ENCODE measurements at regions not wholly inside any gene's neighbourhood (a gene's known extent, or its start where the extent isn't known, plus 50 kb on each side); places are given as distances from the start of the nearest gene placed in this dataset.

- no peak for DNase-seq (ENCODE audit: low spot score)
Measured at GRCh38 chr7:49247759-49248158, 323.4 kb downstream of the CDC14C start.

DNA sequence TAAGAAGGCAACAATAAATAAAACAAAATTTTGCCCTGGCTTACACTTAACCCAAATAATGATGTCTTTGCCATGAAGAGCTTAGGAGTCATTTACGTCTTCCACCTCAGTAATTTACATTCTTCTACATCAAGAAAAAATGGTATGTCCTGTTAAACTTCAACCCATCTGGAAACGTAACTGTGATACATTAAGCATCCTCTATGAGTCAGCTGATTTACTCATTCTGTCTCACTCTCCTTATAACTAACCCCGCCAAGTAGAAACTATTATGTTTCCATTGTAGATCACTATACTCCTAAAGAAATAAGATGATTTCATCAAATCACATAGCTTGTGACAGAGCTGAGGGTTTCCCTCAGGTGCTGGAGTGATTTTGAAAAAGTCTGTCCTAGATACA, 330.7 kb downstream of the CDC14C start:
- DNase-seq (ENCODE audit: low spot score): peak; percentile 68

DNA sequence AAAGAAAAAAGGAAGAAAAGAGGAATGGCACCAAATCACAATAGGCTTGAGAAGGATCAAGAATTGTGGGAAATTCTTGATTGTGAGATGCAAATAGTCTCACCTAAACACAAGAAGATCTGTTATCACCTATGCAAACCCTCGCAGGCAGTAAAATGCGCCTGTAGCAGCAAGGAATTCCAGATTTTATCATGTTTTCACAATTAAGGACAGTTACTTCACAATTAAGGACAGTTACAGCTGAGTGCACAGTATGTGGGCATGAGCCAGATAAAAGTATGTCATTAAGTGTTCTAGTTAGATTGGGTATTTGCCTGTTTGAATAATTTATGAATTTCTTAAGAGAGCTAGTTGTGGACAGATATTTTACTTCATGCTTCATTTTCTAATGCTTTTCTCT, 336.2 kb downstream of the CDC14C start:
- DNase-seq (ENCODE audit: low spot score): no peak

DNA sequence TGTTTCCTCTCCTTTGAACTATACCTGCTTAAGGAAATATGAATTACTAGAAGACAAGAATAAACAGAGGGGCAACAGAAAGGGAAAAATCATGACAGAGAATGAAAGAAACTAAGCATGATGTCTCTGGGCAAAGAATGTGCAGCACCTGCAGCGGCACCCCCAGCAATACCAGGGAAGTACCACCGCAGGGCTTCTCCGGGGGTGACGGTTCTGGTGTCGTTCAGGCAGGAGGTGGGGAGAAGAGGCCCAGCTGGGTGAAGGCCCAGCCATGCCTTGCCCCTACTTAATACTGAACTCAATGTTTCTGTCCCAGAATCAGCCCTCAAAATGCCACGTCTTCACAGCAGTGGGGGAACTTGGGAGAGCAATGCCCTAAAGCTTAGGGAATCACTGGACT, 337.6 kb downstream of the CDC14C start:
- no peak for DNase-seq (ENCODE audit: low spot score)

GRCh38 chr7:49264530-49264929, 340.2 kb downstream of the CDC14C start:
- no peak for DNase-seq (ENCODE audit: low spot score)

DNA sequence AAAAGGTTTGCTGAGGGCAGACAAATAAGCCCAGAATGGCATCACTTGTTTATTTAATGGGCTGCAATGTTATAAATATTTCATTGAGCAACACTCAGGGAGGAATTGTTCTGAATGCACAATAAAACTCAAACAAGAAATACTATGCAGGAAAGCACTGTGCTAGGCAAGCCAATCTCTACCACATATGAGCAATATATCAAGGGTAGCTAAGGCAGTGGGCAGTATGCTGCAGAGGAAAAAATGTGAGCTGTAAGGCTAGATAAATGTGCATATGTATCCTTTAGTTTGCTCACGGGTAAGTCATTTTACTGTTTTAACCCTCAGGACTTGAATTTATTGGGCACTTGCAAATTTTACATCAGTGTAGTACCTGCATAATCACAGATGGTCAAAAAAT, 349.6 kb downstream of the CDC14C start:
- DNase-seq (ENCODE audit: low spot score): no peak

- DNase-seq (ENCODE audit: low spot score): no peak
Measured at GRCh38 chr7:49279891-49280290, 355.5 kb downstream of the CDC14C start.

DNA sequence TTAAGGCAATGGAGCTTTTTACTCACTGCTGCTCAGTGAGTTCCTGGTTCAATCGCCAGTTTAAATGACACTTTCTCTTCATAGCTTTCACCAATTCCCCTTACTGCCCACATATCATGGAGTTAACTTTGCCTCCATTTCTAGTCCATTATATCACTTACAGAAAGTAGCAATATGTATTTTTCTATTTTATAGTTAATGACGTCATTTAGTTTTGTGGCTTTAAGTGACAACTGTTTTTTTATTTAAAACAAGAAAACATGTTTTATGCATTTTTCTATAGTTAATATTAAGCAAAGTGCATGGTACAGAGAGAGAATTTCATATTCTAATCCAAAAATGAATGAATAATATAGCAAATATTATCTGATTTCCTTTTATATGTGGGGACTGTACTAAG, 363.3 kb downstream of the CDC14C start:
- DNase-seq (ENCODE audit: low spot score): no peak

DNA sequence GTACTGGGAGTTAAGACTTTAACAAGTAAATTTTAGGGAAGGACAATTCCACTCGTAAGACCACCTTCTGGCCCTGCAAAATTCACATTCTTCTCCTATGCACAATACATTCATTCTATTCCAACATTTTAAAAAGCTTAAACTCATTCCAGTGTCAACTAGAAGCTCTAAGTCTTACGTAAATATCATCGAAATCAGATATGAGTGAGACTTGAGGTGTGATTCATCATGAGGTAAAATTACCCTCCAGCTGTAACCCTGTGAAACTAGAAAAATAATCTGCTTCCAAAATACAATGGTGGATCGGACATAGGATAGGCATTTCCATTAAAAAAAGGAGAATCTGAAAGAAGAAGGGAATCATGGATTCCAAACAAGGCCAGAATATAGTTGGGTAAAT, 370.3 kb downstream of the CDC14C start:
- DNase-seq (ENCODE audit: low spot score): peak; percentile 74

- peak; percentile 96 for DNase-seq (ENCODE audit: low spot score)
Measured at GRCh38 chr7:49295146-49295545, 370.8 kb downstream of the CDC14C start.

- DNase-seq (ENCODE audit: low spot score): no peak
Measured at GRCh38 chr7:49297958-49298357, 373.6 kb downstream of the CDC14C start.

GRCh38 chr7:49308787-49309186, 384.4 kb downstream of the CDC14C start:
- no peak for DNase-seq (ENCODE audit: low spot score)

GRCh38 chr7:49320083-49320482, 395.7 kb downstream of the CDC14C start:
- DNase-seq (ENCODE audit: low spot score): no peak

- DNase-seq (ENCODE audit: low spot score): no peak
Measured at GRCh38 chr7:49321843-49322242, 397.5 kb downstream of the CDC14C start.

DNA sequence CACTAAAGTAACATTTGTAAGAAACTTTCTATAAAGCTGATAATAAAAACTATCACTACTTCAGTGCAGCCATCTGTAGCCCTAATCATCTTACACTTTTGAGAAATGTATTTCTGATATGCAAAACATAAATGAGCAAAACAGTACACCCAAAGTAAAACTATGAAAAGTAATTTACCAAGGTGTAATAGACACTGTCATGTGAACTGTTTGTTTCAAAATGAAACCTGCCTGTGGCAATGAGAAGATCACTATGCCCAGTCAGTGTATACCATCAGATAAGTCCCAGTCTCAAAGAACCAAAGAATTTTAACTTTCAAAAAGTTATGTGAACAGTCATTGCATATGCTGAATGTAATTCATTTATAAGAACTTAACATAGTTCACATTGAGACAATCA, 398.1 kb downstream of the CDC14C start:
- no peak for DNase-seq (ENCODE audit: low spot score)

GRCh38 chr7:49324040-49324439, 399.7 kb downstream of the CDC14C start:
- no peak for DNase-seq (ENCODE audit: low spot score)

DNA sequence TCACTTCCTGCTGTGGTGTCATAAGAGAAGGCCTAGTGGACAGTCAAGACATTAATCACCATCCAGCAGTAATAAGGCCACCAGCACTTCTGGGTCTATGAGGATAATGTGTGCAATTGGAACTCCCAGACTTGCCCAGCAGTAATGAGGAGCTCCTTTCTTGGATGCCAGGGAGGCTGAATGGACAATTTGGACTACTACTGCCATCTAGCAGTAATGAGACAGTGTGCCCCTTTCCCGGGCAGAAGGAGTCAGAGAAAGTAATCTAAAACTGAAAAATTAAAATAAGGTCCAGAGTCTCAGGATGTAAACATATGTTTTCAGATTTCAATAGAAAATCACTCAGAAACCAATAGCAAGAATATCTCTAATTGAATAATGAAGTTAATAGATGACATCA, 400.4 kb downstream of the CDC14C start:
- DNase-seq (ENCODE audit: low spot score): peak; percentile 63

GRCh38 chr7:49325571-49325970, 401.2 kb downstream of the CDC14C start:
- no peak for DNase-seq (ENCODE audit: low spot score)

DNA sequence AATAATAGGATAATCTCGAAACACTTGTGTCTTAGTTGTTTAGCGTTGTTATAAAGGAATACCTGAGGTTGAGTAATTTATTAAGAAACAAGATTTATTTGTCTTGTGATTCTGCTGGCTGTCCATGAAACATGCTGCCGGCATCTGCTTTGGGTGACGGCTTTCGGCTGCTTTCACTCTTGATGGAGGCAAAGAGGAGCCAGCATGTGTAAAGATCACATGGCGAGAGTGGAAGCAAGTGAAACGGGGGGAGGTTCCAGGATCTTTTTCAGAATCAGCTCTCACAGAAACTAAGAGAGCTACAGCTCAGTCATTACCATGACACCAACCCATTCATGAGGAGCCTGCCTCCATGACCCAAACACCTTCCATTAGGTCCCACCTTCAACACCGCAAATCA, 402.8 kb downstream of the CDC14C start:
- DNase-seq (ENCODE audit: low spot score): no peak

- no peak for DNase-seq (ENCODE audit: low spot score)
Measured at GRCh38 chr7:49333180-49333881, 409.0 kb downstream of the CDC14C start.

- DNase-seq (ENCODE audit: low spot score): no peak
Measured at GRCh38 chr7:49341849-49342248, 417.5 kb downstream of the CDC14C start.

DNA sequence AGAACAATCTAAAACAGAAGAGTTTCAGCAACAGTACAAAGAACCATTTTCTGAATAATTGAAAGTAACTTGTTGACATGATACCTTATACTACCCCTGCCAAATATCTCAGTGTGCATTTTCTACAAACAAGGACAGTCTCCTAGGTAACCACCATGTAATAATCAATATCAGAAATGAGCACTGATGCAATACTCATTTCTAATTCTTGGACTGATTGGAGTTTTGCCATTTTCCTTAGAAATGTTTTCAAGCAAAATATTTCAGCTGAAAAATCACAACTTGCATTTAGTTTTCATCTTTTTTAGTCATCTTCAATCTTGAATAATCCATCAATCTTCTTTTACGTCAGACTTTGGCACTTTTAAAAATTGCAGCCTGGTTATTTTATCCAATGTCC, 420.2 kb downstream of the CDC14C start:
- DNase-seq (ENCODE audit: low spot score): no peak

DNA sequence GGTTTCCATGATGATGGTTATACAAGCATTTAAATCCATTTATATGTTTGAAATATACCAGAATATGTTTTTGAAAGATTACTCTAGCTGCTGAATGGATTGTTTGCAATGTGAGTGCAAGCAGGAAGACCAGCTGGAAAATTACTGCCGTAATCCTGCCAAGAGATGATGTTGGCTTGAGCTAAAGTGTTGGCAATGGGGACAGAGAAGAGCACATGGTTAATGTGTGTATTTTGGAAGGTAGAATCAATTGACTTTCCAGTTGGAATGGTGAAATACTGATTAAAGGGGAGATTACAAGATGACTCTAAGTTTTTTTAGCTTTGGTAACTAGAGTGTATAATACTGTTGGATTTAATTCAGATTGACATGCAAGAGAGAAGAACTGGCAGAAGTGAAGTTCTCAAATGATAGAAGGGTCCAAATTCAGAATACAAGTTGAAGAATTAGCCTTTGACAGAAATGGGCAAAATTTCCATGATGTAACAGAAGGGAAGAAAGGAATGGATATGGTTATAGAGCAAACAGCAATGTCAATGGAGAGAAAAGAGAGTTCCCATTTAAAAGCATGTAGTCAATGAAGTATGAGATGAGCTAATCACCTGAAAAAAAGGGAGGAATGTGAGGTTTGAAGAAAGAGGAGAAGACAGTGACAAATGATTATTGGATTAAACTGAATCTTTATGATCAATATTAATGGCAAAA, 422.0 kb downstream of the CDC14C start:
- DNase-seq (ENCODE audit: low spot score): no peak

DNA sequence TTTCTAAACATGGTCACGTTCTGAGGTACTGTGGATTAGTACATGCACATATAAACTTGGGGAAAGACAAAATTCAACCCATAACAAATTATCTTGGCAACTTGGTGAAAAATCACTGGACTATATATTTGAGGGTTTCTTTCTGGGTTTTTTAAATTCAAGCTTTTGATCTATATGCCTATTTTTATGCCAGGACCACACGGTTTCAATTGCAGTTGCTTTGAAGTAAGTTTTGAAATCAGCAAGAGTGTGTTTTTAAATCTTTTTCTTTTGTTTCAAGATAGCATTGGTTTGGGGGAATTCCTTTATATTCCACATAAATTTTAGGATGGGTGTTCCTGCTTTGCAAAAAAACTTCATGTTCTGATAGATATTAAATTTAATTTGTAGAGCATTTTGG, 406.4 kb upstream of the VWC2 start:
- DNase-seq (ENCODE audit: low spot score): no peak
